Skin epidermis (tissue), 12 donors: ENCODE measurements at regions not wholly inside any gene's neighbourhood (a gene's known extent, or its start where the extent isn't known, plus 50 kb on each side); places are given as distances from the start of the nearest gene placed in this dataset.
"Not testable (repeated sequence)": the region's sequence is repeated elsewhere in the genome, so short reads cannot be mapped to it uniquely, and the experiment has no call there.

Experiments
- H3K27ac ChIP-seq, 21 experiments: fragments of 200-600 bp; sonication (generic) in 11 of 21; one replicate each; pipeline ENCODE4 v1.5.0; 2020; ENCODE audit warnings: mild to moderate bottlenecking in 3 of 21, inconsistent platforms in 2 of 21, moderate library complexity in 2 of 21
- H3K4me3 ChIP-seq, 7 experiments: fragments of 200-600 bp; sonication (generic) in 2 of 7; one replicate each; pipeline ENCODE4 v1.5.0; 2020; ENCODE audit warnings: inconsistent platforms in 2 of 7, mild to moderate bottlenecking in 2 of 7, moderate library complexity in 1 of 7

DNA sequence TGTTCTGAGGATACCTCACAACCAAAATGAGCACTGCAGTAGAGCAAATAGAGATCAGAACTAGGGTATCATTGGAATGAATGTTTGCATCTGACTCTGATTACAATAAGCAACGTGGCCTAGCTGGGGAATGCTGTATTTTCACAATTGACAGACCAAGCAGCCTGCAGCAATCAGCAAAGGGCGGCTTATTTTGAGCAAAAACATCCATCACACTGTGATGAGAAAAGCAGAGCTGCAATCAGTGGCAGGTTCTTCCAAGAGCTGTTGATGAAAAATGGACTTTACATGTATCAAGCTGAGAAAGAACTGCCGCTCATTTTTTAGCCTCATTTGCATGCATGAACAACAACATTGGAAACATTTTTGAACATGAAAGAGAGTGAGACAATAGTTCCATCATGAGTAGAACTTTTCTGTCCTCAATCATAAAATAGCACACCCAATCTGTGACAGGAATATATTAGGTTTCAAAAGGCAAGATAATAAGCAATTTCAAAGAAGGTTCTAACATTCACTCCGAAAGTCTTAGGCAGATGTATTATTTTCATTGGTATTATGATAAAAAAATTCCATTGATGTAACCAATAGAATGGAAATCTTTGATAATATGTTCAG lies 249.7 kb upstream of the FBXO33 start:
- H3K4me3 ChIP-seq = no peak overlapping the region
- no peak overlapping the region for H3K27ac ChIP-seq

DNA sequence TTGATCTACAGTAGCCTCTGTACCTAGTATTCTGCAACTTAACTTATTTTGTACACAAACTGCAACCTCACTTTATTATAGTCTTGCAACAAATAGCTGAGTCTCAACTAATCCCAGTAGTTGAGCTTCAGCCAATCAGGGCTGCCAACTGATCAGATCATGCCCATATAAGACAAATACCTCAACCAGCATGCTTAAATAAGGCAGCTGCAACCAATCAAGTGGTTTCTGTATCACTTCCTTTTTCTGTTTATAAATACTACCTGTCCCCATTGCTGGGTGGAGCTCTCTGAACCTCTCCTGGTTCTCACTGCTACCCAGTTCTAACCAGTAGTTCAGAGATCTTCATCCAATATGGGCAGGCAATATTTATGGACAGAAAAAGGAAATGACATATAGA lies 248.5 kb upstream of the FBXO33 start:
- Histone ChIP-seq H3K27ac (no peak overlapping the region), H3K4me3 (no peak overlapping the region)

DNA sequence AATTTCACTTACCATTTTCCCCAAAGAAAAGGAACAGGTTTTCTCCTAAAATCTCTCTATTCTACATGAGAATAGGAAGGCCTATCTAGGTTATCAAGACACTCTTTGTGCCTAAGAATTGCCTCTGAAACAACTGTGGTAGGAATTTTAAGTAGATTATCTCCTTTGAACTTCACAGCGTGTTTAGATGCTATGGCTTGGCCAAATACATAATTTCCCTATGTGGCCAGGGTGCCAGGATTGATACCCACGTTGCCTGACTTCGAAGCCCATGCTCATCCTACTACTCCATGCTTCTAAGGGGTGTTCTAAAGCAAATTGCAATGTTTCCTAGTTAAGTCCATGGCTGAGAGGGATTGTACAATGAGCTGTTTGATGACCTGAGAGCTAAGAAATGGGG lies 241.5 kb upstream of the FBXO33 start:
- no peak overlapping the region for H3K27ac ChIP-seq
- H3K4me3 ChIP-seq = no peak overlapping the region

DNA sequence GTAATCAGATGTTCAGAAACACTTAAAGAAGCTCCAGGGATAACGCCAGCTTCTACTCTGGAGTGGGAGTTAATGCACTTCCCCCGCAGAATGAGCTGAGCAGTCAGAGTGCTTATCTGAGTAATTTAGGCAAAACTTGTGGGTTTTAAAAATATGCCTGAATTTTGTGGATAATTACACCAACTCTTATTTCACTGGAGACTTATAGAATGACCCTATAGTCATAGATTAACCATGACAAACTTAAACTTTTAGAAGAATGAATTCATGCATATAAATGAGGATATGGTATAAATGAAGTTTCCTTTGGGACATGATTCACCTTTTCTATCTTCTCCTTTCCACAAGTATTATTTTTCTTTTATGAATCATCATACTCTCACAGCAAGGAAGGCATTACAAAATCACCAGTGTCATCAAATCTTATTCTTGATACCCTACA lies 241.1 kb upstream of the FBXO33 start:
- no peak overlapping the region for H3K27ac ChIP-seq

DNA sequence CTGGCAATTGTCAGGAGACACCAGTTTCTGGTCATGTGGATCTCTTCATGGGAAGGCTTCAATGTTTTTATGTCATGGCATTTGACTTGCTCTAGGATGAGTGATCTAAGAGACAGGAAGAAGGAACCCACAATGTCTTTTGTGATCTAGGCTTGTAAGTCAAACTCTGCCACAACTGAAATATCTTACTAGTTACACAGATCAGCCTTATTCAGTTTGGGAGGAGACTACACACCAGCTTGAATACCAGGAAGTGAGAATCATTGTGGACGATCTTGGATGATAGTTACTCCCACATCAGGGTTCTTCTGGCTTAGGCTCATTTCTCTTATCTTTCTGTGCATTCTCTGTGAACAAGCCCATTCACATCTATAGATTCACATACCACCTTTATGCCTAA lies 236.2 kb upstream of the FBXO33 start:
- H3K27ac ChIP-seq = no peak overlapping the region
- no peak overlapping the region for H3K4me3 ChIP-seq

More for the DNA sequence above, 241.1 kb upstream of the FBXO33 start:
- H3K4me3 ChIP-seq = no peak overlapping the region

DNA sequence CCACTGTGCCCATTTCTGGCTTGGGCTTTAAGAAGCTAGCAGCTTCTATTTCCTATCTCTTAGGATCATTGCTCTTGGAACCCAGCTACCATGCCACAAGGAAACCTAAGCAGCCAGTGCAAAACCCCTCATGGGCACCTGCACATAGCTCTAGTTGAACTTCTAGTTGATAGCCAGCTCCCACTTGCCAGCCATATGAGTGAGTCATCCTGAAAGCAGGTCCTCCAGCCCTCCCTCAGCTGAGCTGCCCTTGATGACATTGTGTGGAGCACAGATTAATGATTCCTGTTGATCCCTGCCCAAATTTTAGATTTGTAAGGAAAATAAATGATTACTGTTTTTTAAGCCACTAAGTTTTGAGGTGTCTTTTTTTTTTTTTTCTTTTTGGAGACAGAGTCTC lies 234.2 kb upstream of the FBXO33 start:
- H3K27ac ChIP-seq = no peak overlapping the region
- H3K4me3 ChIP-seq = no peak overlapping the region

DNA sequence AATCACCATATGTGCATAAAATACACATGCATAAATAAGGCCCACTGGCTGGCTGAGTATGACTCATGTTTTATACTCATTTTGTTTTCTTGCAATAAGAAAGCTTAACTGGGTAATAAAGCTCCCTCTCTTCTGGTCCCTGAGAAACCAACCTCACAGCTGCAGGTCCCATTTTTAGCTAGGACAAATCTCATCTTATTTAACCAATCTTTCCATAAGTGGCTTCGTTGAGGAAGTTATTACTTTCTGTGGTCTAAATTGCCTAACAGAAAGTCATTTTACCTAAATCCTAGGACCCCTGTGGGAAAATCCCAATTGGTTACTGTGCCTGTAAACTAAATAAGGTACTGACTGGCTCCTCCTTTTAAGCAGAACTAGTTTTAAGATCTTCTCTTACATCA lies 232.8 kb upstream of the FBXO33 start:
- H3K27ac ChIP-seq = no peak overlapping the region
- no peak overlapping the region for H3K4me3 ChIP-seq

DNA sequence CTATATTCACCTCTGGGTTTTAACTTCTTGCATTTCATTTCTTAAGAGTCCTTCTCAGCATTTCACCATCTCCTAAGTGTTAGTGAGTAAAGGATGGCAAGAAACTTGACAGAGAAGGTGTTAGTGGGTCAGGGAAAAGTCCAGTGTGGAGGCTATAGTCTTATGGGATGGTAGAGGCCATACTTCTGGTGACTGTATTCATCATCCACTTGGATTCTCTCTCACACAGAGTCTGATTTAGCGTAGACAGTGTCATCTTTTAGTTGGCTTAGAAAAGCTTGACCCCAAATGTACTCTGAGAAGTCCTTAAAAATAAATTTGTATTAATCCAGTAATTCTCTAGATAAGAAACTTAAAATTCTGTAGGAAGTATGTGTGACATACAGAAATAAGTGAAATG lies 232.4 kb upstream of the FBXO33 start:
- Histone ChIP-seq H3K4me3 (no peak overlapping the region), H3K27ac (no peak overlapping the region)

DNA sequence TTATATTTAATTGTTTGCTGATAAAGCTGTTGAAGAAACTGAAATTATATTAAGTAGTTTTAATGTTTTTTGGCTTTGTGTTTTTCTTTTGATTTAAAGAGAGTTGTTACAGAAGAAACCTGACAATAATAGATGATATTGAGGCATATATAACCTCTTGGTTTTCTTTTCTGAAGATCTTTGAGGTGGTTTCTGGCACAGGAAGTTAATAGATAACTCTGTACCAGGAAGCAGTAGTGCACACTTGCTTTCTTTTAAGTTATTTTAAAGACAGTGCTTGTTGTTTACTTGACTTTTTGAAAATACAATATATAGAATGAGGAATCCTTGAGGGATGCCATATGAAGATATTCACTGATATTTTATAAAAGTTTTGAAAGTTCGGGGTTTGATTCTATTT lies 209.0 kb upstream of the FBXO33 start:
- H3K4me3 ChIP-seq = no peak overlapping the region
- no peak overlapping the region for H3K27ac ChIP-seq

DNA sequence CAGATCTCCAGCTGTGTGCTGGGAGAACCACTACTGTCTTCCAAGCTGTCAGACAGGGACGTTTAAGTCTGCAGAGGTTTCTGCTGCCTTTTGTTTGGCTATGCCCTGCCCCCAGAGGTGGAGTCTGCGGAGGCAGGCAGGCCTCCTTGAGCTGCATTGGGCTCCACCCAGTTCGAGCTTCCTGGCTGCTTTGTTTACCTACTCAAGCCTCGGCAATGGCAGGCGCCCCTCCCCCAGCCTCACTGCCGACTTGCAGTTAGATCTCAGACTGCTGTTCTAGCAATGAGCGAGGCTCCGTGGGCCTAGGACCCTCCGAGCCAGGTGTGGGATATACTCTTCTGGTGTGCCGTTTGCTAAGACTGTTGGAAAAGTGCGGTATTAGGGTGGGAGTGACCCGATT lies 206.8 kb upstream of the FBXO33 start:
- H3K27ac ChIP-seq, H3K4me3 ChIP-seq: not testable (repeated sequence)

DNA sequence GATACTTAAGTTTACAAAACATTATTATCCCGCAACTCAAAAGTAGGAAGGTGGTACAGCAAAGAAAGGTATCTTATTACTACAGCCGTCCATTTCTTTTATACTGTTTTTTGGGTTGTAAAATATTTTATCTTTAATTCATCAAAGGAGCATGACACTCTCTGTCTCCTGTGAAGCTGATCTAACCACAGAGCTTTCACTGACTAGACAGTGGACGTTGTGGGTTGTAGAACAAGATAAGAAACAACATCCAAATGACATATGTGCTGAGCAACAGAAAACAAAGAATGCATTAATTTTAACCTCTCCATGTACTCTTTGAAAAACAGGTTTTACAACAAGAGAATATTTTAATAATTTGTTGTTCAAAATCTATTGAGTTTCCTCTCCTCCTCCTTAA lies 195.9 kb upstream of the FBXO33 start:
- no peak overlapping the region for H3K4me3 ChIP-seq
- no peak overlapping the region for H3K27ac ChIP-seq

DNA sequence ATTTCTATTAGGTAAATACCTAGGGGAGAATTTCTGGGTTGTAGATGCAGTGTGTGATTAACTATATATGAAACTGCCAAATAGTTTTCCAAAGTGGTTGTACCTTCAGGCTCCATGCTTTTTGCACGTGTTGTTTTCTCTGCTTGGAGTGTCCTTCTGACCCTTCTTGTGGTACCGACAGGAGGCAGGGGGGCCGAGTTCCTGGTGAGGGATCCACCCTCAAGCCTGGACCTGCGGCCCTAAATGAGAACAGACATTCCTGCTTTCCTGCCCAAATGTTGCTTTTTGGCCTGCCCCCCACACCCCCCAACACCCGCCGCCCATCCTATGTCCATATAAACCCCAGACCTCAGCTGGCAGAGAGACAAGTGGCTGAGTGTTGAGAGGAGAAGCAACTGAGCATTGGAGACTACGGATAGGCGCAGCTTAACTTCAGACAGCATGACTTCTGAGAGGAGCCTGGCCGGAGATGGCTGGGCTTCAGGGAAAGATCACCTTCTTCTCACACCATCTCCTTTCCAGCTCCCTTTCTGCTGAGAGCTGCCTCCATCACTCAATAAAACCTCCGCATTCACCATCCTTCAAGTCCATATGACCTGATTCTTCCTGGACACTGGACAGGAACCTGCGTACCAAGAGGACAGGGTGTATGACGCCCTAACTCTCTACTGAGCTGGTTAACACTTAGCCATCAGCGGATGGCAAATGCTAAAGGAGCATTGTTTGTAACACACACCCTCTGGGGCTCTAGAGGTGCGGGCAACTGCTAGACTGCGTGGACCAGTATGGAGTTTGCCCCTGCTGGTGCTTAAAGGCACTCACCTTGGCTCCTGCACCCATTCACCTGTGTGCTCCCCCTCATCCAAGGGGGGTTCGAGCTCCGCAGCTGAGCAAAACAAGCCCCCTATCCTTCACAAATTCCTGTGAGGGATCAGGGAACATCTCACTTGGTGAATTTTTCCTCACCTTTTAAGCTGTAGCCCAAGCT lies 194.7 kb upstream of the FBXO33 start:
- H3K4me3 ChIP-seq = no peak overlapping the region
- H3K27ac ChIP-seq = no peak overlapping the region

DNA sequence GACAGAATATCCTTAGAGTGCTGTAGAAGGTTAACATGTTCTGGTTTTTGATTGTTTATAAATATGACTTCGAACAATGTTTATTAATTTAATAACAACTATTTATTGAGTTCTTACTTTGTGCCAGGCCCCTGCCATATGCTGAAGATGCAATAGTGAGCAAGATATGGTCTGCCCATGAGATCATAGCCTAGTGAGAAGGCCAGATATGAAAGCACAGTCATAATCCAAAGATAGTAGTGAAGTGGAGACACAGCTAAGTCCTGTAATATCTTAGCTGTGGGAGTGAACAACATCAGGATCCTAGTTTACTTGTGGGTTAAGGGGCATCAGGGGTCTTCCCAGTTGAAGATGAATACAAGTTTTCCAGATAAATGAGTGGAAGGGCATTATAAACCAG lies 189.4 kb upstream of the FBXO33 start:
- Histone ChIP-seq H3K27ac (no peak overlapping the region), H3K4me3 (no peak overlapping the region)

DNA sequence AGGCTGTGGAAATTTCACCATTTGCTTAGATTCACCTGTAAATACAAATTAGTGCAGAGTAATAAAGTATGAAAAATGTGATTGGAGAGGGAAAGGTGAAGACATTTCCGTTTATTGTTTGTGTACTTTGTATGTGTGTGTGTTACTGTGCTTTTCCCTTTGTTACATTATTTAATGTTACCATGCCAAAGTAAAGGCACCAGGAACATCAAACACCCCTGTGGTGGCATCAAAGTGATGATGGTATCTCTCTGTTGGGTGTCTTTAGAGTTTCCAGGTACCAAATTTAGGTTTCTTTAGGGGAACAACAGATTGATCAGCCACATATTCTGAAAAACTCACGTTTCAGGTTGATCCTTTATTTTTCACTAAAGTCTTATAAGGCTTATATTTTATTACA lies 189.0 kb upstream of the FBXO33 start:
- Histone ChIP-seq H3K27ac (no peak overlapping the region), H3K4me3 (no peak overlapping the region)

DNA sequence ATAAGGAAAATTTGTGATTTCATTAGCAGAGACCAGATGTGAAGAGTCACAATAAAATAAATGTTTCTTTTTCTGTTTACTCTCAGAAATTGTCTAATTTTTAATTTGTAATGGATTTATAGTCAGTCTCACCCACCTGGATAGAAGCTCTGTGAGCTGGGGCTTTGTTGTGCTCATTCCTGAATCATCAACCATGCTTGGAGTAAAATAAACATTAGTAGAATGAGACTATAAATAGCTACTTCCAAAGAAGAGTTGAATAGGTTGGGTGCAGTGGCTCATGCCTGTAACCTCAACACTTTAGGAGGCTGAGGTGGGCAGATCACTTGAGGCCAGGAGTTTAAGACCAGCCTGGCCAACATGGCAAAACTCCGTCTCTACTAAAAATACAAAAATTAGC lies 185.3 kb upstream of the FBXO33 start:
- H3K27ac ChIP-seq = no peak overlapping the region

DNA sequence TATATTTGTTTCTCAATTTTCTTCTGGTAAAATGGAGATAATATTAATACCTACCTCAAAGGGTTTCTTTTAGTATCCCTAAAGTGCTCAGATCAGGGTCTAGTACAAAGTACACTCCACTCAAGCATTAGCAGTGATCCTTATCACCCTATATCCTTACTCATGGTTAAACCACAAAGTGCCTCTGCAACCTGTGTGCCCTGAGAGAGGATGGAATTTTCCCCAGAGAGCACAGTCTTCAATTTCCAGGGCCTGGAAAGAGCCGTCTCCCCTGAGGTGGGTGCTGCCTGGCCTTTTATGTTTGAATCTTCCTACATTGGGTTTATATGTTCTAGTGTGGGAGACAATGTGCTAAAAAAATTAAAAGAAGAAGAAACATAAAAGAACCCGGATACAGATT lies 183.1 kb upstream of the FBXO33 start:
- no peak overlapping the region for H3K27ac ChIP-seq
- H3K4me3 ChIP-seq = no peak overlapping the region

More for the DNA sequence above, 185.3 kb upstream of the FBXO33 start:
- no peak overlapping the region for H3K4me3 ChIP-seq

DNA sequence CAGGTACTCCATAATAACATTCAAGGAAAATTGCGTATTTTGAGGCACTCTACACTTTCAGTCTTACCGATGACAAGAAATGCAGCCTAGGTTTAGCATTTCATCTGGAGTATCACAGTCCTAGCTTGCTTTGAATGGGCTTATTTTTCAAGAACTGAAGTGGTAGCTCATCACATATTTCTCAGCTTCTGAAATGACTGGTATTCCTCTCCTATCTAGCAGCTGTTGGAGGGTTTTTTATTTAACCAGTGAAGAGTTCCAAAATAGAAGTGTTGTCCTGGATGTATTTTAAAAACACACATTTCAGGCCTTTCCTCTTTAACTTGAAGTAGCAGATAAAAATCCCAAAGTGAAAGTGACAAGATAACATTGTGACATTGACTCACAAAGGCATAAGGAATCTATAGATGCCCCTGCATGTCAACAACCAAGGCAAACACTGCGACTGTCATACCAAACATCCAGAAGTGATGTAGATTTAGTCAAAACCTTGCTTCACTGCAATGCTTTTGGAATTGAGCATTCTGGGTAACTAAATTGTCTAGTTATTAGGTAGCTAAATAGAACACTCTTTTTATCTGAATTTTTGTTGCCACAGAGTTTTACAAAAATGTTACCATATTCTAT lies 182.2 kb upstream of the FBXO33 start:
- Histone ChIP-seq H3K4me3 (no peak overlapping the region), H3K27ac (no peak overlapping the region)

DNA sequence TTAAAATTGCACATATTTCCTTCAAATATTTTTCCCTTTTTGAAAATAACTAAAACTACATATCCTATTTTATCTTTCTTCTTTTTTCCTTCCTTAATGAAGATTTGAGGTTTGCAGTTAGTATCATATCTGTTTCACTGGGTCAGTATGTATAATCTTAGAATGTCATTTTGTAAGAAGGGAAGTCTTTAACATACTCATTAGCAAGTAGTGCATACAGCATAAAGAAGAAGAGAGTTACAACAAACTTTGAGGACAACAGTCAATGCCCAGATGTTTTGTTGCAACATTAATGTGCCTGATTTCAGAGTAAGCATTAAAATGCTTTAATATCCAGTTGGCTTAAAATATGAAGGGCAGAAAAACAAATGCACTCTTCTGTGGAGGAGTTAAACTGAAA lies 176.9 kb upstream of the FBXO33 start:
- H3K4me3 ChIP-seq = no peak overlapping the region
- no peak overlapping the region for H3K27ac ChIP-seq

DNA sequence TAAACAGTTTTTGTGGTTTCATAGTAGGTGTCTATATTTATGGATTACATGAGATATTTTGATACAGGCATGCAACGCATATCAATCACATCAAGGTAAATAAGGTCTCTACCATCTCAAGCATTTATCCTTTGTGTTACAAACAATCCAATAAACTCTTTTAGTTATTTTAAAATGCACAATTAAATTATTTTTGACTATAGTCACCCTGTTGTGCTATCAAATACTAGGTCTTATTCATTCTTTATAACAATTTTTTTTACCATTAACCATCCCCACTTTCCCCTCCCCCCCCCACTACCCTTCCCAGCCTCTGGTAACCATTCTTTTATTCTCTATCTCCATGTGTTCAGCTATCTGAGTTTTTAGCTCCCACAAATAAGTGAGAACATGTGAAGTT lies 175.7 kb upstream of the FBXO33 start:
- no peak overlapping the region for H3K27ac ChIP-seq
- no peak overlapping the region for H3K4me3 ChIP-seq

DNA sequence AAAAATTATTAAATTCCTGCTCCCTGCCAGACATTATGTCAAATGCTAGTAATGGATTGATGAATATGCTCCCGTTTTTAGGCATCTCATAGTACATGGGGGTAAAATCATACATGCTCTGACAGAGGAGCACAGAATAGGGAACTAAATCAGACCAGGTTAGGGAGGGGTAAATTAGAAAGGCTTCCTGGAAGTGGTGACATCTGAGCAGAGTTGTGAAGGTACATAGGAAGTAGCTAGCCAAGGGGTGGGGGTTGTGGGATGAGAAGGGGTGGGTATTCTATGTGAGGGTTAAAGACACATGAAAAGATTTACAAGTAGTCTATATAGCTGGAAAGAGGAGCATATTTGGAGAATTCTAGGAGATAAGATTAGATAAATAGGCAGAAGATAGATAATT lies 171.7 kb upstream of the FBXO33 start:
- no peak overlapping the region for H3K4me3 ChIP-seq
- H3K27ac ChIP-seq = no peak overlapping the region

DNA sequence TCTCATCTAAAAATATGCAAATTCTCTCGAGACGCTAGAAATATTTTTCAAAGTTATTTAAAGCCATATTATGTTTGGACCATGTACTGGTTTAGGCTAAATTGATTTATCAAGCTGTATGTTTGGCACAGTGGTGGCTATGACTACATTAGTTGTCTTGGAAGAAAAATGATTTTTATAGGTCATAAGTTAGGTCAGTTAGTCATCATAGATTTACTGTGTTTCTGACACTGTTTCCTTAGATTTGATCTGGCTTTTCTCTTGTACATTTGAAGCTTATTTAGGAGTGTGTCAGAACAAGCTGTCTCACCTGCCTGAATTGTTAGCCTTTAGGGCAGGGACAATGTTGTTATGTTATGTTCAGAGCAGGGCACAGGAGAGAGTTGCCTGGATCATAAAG lies 161.1 kb upstream of the FBXO33 start:
- no peak overlapping the region for H3K4me3 ChIP-seq
- H3K27ac ChIP-seq = no peak overlapping the region
